A549 (cell line): ENCODE measurements at regions not wholly inside any gene's neighbourhood (a gene's known extent, or its start where the extent isn't known, plus 50 kb on each side); places are given as distances from the start of the nearest gene placed in this dataset.
A peak's percentile ranks its signal among the peaks of the same experiment; 100 is the strongest.

Source experiments
- ATAC-seq, 2 experiments: fragments of 200-7000 bp in 1 of 2; fragments of >200 bp in 1 of 2; cut with Nextera tagmentation in 1 of 2; cut with Tn5 transposase in 1 of 2; 3 replicates each; pipeline versions ENCODE4 v1.8.0 to v1.9.1; 2018 to 2020; ENCODE audit warnings: mild to moderate bottlenecking in 1 of 2, moderate library complexity in 1 of 2
- CTCF ChIA-PET: fragments of 300-600 bp; sonication (Branson Sonifier 250); formaldehyde crosslinking; extraction: SDS; loops from one replicate; lab custom pipeline; 2021; ENCODE audit warnings: antibody characterized with exemption, inconsistent platforms; lab: Yijun Ruan, JAX
- POLR2A ChIA-PET: fragments of 350-600 bp; formaldehyde crosslinking; extraction: SDS; loops from one replicate; lab custom pipeline; 2021; ENCODE audit warnings: antibody characterized with exemption, inconsistent platforms; lab: Yijun Ruan, JAX
- DNase-seq, 2 experiments: peaks; one replicate each; pipeline versions ENCODE4 v3.0.0 to v3.0.0-alpha.2; 2011 to 2016; ENCODE audit warnings: low read depth in 1 of 2, low spot score in 1 of 2
- FAIRE-seq: peaks from 2 replicates; lab custom pipeline; 2011; peaks lifted over from hg19 to GRCh38; lab: Jason Lieb, UNC
- H3K27ac ChIP-seq, 2 experiments: fragments of >200 bp; sonication (Bioruptor Twin); formaldehyde crosslinking; 3 replicates each; pipeline ENCODE4 v1.5.1; 2016 to 2017
- H3K4me1 ChIP-seq: fragments of >200 bp; sonication (Bioruptor Twin); formaldehyde crosslinking; 3 replicates; pipeline ENCODE4 v1.6.1; 2016
- H3K4me2 ChIP-seq: fragments of >200 bp; sonication (Bioruptor Twin); formaldehyde crosslinking; 3 replicates; pipeline ENCODE4 v1.6.1; 2016
- H3K4me3 ChIP-seq: fragments of >200 bp; sonication (Bioruptor Twin); formaldehyde crosslinking; 3 replicates; pipeline ENCODE4 v1.5.1; 2016
- H3K9me3 ChIP-seq: fragments of >200 bp; sonication (Bioruptor Twin); formaldehyde crosslinking; 3 replicates; pipeline ENCODE4 v1.6.1; 2016
- CBX2 ChIP-seq: fragments of 200-600 bp; sonication (generic); IDR thresholded peaks from 2 replicates; pipeline ENCODE4 v1.6.1; 2016; ENCODE audit warnings: low read depth, mild to moderate bottlenecking, borderline replicate concordance
- CBX8 ChIP-seq: fragments of 200-600 bp; sonication (generic); IDR thresholded peaks from 2 replicates; pipeline ENCODE4 v1.6.1; 2016
- CHD2 ChIP-seq: fragments of 150-350 bp; IDR thresholded peaks from 2 replicates; pipeline ENCODE4 v1.6.1; 2014; ENCODE audit warnings: low read length; ENCODE audit not compliant: partially characterized antibody
- CHD4 ChIP-seq: fragments of 200-600 bp; sonication (generic); IDR thresholded peaks from 2 replicates; pipeline ENCODE4 v1.6.1; 2016; ENCODE audit warnings: antibody characterized with exemption, mild to moderate bottlenecking, borderline replicate concordance
- EHF ChIP-seq: fragments of 250-450 bp; sonication (Bioruptor Pico); IDR thresholded peaks from 2 replicates; pipeline ENCODE4 v1.5.0; 2020; ENCODE audit warnings: mild to moderate bottlenecking
- EHMT2 ChIP-seq: fragments of 200-600 bp; sonication (generic); IDR thresholded peaks from 2 replicates; pipeline ENCODE4 v1.6.1; 2016; ENCODE audit warnings: antibody characterized with exemption, low read depth, mild to moderate bottlenecking, moderate library complexity
- EP300 ChIP-seq, 2 experiments: fragments of >200 bp; sonication (Bioruptor Twin); formaldehyde crosslinking; IDR thresholded peaks; 2 replicates in 1 of 2; 3 replicates in 1 of 2; pipeline ENCODE4 v1.6.1; 2016 to 2017
- GATA3 ChIP-seq: IDR thresholded peaks from 2 replicates; pipeline ENCODE4 v1.6.1; 2012; ENCODE audit warnings: borderline replicate concordance
- HOXA7 ChIP-seq: fragments of 250-450 bp; sonication (Bioruptor Pico); IDR thresholded peaks from 2 replicates; pipeline ENCODE4 v1.5.0; 2020; ENCODE audit warnings: mild to moderate bottlenecking, moderate library complexity
- HOXB13 ChIP-seq: fragments of 250-450 bp; sonication (Bioruptor Pico); IDR thresholded peaks from 2 replicates; pipeline ENCODE4 v1.5.0; 2020; ENCODE audit warnings: low read depth, mild to moderate bottlenecking, moderate library complexity
- JUNB ChIP-seq: fragments of >200 bp; sonication (Bioruptor Twin); formaldehyde crosslinking; IDR thresholded peaks from 2 replicates; pipeline ENCODE4 v1.6.1; 2016
- KDM1A ChIP-seq: fragments of 200-600 bp; sonication (generic); IDR thresholded peaks from 2 replicates; pipeline ENCODE4 v1.6.1; 2016; ENCODE audit warnings: low read depth, mild to moderate bottlenecking
- MYC ChIP-seq: IDR thresholded peaks from 2 replicates; pipeline ENCODE4 v1.6.1; 2012; ENCODE audit warnings: mild to moderate bottlenecking, inconsistent platforms, low read length, improper control_type of control experiment, borderline replicate concordance
- NFE2L2 ChIP-seq: fragments of 150-350 bp; conservative IDR thresholded peaks from 2 replicates; pipeline ENCODE4 v1.6.1; 2014; ENCODE audit warnings: low read length
- NPAS2 ChIP-seq: fragments of 250-450 bp; sonication (Bioruptor Pico); IDR thresholded peaks from 2 replicates; pipeline ENCODE4 v1.8.0; 2022; ENCODE audit warnings: mild to moderate bottlenecking, moderate library complexity, borderline replicate concordance
- NR3C1 ChIP-seq: fragments of >200 bp; sonication (Bioruptor Twin); formaldehyde crosslinking; IDR thresholded peaks from 3 replicates; pipeline ENCODE4 v1.6.1; 2017
- POLR2A ChIP-seq: IDR thresholded peaks from 2 replicates; pipeline ENCODE4 v1.6.1; 2012; ENCODE audit warnings: mild to moderate bottlenecking, low read length
- RAD21 ChIP-seq, 2 experiments: fragments of >200 bp in 1 of 2; sonication (Bioruptor Twin) in 1 of 2; formaldehyde crosslinking in 1 of 2; IDR thresholded peaks in 1 of 2; conservative IDR thresholded peaks in 1 of 2; 2 replicates in 1 of 2; 3 replicates in 1 of 2; pipeline ENCODE4 v1.6.1; 2012 to 2018; ENCODE audit warnings: inconsistent platforms in 1 of 2
- SMC3 ChIP-seq: fragments of >200 bp; sonication (Bioruptor Twin); formaldehyde crosslinking; IDR thresholded peaks from 3 replicates; pipeline ENCODE4 v1.6.1; 2018; ENCODE audit warnings: inconsistent platforms
- TFCP2L1 ChIP-seq: fragments of 250-450 bp; sonication (Bioruptor Pico); IDR thresholded peaks from 2 replicates; pipeline ENCODE4 v1.5.0; 2021; ENCODE audit warnings: mild to moderate bottlenecking
- ZC3H11A ChIP-seq: fragments of 450-650 bp; IDR thresholded peaks from 2 replicates; pipeline ENCODE4 v1.6.1; 2014; ENCODE audit warnings: antibody characterized with exemption, mild to moderate bottlenecking
- ZSCAN20 ChIP-seq: fragments of 250-450 bp; sonication (Bioruptor Pico); IDR thresholded peaks from 2 replicates; pipeline ENCODE4 v1.8.0; 2022; ENCODE audit warnings: mild to moderate bottlenecking, moderate library complexity
- WGBS: methylation state at CpG from one replicate; pipeline ENCODE4 v1.1.6; 2017; ENCODE audit errors: missing lambda C conversion rate; 5-methylcytosine and 5-hydroxymethylcytosine counted together
- TF ChIP-seq, protein P1 (sequence below): fragments of 250-450 bp; sonication (Bioruptor Pico); IDR thresholded peaks from 2 replicates; pipeline ENCODE4 v1.5.0; 2020; ENCODE audit warnings: low read depth, mild to moderate bottlenecking, moderate library complexity
- TF ChIP-seq, protein P2 (sequence below): fragments of 250-450 bp; sonication (Bioruptor Pico); IDR thresholded peaks from 2 replicates; pipeline ENCODE4 v1.5.0; 2021; ENCODE audit warnings: mild to moderate bottlenecking, moderate library complexity, borderline replicate concordance
- TF ChIP-seq, protein P3 (sequence below): fragments of >200 bp; sonication (Bioruptor Twin); formaldehyde crosslinking; IDR thresholded peaks from 3 replicates; pipeline ENCODE4 v1.5.1; 2016
- TF ChIP-seq, protein P4 (sequence below): fragments of >200 bp; sonication (Bioruptor Twin); formaldehyde crosslinking; IDR thresholded peaks from 3 replicates; pipeline ENCODE4 v1.6.1; 2016

DNA sequence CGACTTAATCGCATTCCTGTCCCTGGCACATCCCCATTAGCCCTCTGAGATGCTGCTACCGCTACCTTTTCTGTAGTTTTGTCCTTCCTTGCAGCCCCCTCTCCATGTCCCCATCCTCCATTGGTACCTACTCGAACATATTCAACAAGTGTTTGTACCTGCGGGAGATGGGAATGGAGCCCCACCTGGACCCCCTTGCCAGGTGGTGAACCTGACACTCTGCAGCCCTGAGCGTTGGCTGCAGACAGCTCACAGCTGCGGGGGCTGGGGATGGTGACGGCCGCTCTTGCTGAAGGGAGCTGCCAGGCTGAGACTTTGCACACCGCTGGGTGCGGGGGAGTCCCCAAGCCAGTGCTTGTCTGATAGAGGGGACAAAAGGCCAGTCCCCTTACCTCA is 96.3 kb upstream of the DAP start (continued):
- TF ChIP-seq NPAS2 (CRISPR knock-in tag), result no peak
- no peak for TF ChIP-seq ZC3H11A
- no peak for TF ChIP-seq HOXA7 (CRISPR knock-in tag)
- no peak for TF ChIP-seq POLR2A

DNA sequence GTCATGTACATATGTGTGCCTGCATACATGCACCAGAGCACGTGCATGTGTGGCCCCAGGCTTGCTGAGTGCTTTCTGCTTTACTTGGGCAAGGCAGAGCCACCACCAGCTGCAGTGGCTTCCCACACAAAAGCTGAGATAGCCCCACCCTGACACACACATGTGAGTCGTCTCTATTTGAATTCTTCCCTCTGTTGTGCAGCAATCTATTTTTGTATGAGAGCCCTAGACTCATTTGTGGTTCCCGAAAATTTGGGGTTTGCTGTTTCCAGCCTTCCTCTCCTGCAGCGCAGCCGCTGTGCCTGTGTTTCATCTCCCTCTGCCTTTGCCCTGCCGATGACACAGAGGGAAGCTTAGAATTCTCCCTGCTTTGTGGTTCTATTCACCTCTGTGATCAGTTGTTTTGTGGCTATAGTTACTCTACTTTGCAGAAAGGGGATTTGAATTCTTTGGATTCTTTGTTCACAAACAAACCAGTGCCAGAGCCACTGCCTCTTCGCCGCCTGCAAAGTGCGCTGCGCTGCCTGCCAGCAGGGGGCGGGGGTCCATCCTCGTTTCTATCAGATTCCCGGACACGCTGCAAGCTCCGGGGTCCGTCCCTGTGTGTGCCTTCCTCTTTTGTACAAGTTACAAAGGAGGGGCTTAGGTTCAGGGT is 95.8 kb upstream of the DAP start:
- ATAC-seq (peak in 1 of 2 experiments; percentile 86; a peak in 4 of 6 replicates), DNase-seq (peak; percentile 14 to 28)

DNA sequence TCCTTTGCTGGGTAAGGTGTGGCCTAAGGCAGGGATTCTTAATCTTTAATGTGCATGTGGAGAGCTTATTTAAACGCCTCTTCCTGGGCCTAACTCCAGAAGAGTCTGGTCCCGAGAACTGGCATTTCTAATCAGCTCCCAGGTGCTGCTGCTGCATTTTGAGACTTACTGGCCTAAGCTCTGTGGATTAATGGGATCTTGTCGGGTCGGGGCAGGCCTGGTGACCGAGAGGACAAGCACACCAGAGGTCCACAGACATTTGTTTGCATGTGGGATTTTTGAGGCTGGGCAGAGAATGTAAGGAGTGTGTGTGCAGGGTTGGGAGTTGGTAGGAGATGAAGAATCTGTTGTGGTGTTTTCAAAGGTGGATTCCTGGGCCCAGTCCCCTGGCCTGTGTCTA is 95.0 kb upstream of the DAP start:
- H3K4me3 ChIP-seq, result no peak overlapping the region
- H3K27ac ChIP-seq, result no peak overlapping the region
- ChIA-PET POLR2A (no interaction called here), CTCF (interaction anchor here (1.1 to 3.5 kb wide), 12 partner anchors 8 to 333 kb away, joined by 3 to 16 read pairs (median 4); no protein-coding TSS in a partner anchor)
- DNase-seq (no peak), ATAC-seq (no peak), FAIRE-seq (no peak)
- no peaks in the 10 kb centered on the region for H3K9me3 ChIP-seq
- WGBS, result 44% methylated on average over 5 of the region's 5 CpGs
- no peak overlapping the region for H3K4me2 ChIP-seq
- H3K4me1 ChIP-seq, result no peaks in the 10 kb centered on the region
- TF ChIP-seq, protein P1, sequence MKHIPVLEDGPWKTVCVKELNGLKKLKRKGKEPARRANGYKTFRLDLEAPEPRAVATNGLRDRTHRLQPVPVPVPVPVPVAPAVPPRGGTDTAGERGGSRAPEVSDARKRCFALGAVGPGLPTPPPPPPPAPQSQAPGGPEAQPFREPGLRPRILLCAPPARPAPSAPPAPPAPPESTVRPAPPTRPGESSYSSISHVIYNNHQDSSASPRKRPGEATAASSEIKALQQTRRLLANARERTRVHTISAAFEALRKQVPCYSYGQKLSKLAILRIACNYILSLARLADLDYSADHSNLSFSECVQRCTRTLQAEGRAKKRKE, result no peak
- TF ChIP-seq EHF (no peak), EHMT2 (no peak), ZSCAN20 (CRISPR knock-in tag) (no peak), MYC (no peak), NFE2L2 (no peak), CBX2 (no peak), HOXB13 (CRISPR knock-in tag) (no peak), NR3C1 (no peak), CHD2 (no peak), TFCP2L1 (CRISPR knock-in tag) (no peak)
- TF ChIP-seq, protein P2, sequence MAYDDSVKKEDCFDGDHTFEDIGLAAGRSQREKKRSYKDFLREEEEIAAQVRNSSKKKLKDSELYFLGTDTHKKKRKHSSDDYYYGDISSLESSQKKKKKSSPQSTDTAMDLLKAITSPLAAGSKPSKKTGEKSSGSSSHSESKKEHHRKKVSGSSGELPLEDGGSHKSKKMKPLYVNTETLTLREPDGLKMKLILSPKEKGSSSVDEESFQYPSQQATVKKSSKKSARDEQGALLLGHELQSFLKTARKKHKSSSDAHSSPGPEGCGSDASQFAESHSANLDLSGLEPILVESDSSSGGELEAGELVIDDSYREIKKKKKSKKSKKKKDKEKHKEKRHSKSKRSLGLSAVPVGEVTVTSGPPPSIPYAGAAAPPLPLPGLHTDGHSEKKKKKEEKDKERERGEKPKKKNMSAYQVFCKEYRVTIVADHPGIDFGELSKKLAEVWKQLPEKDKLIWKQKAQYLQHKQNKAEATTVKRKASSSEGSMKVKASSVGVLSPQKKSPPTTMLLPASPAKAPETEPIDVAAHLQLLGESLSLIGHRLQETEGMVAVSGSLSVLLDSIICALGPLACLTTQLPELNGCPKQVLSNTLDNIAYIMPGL, result no peak

More for the DNA sequence above, 95.8 kb upstream of the DAP start:
- Histone ChIP-seq H3K4me2 (peak overlapping the region; percentile 56), H3K9me3 (no peaks in the 10 kb centered on the region), H3K27ac (no peak overlapping the region), H3K4me3 (no peak overlapping the region), H3K4me1 (no peaks in the 10 kb centered on the region)
- TF ChIP-seq HOXB13 (CRISPR knock-in tag), result no peak
- TF ChIP-seq GATA3, result no peak
- no peak for TF ChIP-seq POLR2A
- TF ChIP-seq RAD21 (conservative IDR thresholded peaks at IDR 0.05 in 1 of 2, IDR thresholded peaks at IDR 0.05 in 1 of 2), result peak; percentile 32 to 37; a peak in 3 of 5 replicates
- no peak for TF ChIP-seq HOXA7 (CRISPR knock-in tag)
- TF ChIP-seq, protein P3, sequence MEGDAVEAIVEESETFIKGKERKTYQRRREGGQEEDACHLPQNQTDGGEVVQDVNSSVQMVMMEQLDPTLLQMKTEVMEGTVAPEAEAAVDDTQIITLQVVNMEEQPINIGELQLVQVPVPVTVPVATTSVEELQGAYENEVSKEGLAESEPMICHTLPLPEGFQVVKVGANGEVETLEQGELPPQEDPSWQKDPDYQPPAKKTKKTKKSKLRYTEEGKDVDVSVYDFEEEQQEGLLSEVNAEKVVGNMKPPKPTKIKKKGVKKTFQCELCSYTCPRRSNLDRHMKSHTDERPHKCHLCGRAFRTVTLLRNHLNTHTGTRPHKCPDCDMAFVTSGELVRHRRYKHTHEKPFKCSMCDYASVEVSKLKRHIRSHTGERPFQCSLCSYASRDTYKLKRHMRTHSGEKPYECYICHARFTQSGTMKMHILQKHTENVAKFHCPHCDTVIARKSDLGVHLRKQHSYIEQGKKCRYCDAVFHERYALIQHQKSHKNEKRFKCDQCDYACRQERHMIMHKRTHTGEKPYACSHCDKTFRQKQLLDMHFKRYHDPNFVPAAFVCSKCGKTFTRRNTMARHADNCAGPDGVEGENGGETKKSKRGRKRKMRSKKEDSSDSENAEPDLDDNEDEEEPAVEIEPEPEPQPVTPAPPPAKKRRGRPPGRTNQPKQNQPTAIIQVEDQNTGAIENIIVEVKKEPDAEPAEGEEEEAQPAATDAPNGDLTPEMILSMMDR, result peak; percentile 52; the same call in 2 of the 3 replicates
- no peak for TF ChIP-seq KDM1A
- no peak for TF ChIP-seq NPAS2 (CRISPR knock-in tag)
- TF ChIP-seq, protein P4, sequence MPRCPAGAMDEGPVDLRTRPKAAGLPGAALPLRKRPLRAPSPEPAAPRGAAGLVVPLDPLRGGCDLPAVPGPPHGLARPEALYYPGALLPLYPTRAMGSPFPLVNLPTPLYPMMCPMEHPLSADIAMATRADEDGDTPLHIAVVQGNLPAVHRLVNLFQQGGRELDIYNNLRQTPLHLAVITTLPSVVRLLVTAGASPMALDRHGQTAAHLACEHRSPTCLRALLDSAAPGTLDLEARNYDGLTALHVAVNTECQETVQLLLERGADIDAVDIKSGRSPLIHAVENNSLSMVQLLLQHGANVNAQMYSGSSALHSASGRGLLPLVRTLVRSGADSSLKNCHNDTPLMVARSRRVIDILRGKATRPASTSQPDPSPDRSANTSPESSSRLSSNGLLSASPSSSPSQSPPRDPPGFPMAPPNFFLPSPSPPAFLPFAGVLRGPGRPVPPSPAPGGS, result no peak
- no peak for TF ChIP-seq EHF
- TF ChIP-seq, protein P2, result no peak
- no peak for TF ChIP-seq CBX8
- no peak for TF ChIP-seq CHD2
- TF ChIP-seq CHD4, result no peak
- no peak for TF ChIP-seq NR3C1
- no peak for TF ChIP-seq JUNB
- no peak for TF ChIP-seq EP300 (IDR thresholded peaks at IDR 0.05)
- peak; percentile 48 for TF ChIP-seq SMC3
- POLR2A ChIA-PET, result no interaction called here
- no peak for FAIRE-seq
- 32% methylated on average over 13 of the region's 16 CpGs for WGBS
- CTCF ChIA-PET, result interaction anchor here (0.6 to 3.5 kb wide), 19 partner anchors 9 to 406 kb away, joined by 3 to 16 read pairs (median 4); no protein-coding TSS in a partner anchor
